GM21360 (cell line): ENCODE measurements at regions not wholly inside any gene's neighbourhood (a gene's known extent, or its start where the extent isn't known, plus 50 kb on each side); places are given as distances from the start of the nearest gene placed in this dataset.

ENCODE experiments used
- ATAC-seq: cut with Tn5 transposase; IDR thresholded peaks from one replicate; pipeline ENCODE4 v1.9.1; 2021; ENCODE audit warnings: mild to moderate bottlenecking, moderate library complexity; ENCODE audit not compliant: unreplicated experiment

DNA sequence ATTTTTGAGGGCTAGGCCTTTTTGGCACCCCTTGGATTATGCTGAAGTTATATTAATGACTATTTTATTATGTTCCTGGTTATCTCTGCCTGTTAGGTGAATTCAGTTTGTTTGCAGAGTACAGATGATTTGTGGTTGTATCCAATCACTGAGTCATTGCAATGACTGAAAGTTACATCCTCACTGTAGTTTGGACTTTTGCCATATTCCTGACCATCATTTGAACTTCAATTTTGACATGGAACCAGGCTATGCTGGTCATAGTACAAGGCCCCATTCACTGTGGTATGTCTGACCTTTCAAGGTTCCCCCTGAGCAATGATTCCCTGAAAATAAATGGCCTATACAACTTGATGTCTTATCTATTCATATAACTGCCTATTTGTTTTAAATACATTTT lies 621.0 kb downstream of the CCER1 start:
- no peak for ATAC-seq

DNA sequence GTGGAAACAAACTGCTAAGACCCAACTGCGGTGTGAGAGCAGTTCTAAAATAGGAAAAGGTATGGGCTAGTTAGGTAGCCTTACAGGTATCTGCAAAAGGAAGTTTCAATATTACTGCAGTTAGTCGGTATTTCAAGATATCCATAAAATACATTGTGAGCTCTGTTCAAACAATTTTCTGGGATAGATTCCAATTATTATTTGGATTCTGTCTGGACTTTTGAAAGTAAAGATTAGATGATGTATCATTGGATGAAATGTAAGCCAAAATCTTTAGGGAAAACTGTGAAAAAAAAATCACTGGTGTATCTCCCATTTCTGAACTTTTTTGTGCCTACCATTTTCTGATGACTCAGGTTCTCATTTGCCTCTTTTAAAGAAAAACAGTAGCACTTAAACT lies 621.6 kb downstream of the CCER1 start:
- no peak for ATAC-seq

DNA sequence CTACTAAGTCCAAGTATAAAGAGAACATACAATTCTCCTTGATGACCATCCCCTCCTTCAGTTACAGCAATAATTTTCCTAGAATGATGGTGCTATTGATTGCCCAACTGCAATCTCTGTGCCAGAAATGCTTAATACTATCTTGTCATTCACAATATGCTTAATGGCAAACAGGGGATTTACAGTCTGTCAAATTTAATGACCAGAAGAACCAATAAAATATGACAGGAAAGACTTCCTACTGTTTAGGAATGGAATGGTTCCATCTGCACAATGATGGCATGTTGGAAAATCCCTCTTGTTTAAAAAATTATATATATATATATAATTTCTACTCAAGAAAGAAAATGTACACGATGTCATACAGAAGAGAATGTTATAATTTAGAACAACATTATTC lies 623.2 kb downstream of the CCER1 start:
- no peak for ATAC-seq

DNA sequence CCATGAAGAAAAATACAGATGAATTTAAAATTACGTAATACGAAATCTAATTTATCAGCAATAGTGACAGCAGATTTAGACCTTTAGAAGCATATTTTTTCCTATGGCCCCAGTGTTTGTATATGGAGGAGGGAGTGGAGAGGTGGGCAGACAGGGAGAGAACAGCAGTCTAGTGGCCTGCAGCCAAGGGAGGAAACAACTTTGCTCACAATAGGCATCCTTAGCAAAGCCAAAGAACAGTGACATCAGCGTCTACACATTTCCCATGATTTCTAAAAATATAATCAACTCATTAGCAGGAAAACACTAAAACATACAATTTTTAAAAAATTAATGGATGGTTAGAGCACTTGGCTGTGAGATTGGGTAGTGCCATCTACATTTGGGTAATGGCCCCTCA lies 622.6 kb upstream of the ATP2B1 start:
- ATAC-seq = no peak

DNA sequence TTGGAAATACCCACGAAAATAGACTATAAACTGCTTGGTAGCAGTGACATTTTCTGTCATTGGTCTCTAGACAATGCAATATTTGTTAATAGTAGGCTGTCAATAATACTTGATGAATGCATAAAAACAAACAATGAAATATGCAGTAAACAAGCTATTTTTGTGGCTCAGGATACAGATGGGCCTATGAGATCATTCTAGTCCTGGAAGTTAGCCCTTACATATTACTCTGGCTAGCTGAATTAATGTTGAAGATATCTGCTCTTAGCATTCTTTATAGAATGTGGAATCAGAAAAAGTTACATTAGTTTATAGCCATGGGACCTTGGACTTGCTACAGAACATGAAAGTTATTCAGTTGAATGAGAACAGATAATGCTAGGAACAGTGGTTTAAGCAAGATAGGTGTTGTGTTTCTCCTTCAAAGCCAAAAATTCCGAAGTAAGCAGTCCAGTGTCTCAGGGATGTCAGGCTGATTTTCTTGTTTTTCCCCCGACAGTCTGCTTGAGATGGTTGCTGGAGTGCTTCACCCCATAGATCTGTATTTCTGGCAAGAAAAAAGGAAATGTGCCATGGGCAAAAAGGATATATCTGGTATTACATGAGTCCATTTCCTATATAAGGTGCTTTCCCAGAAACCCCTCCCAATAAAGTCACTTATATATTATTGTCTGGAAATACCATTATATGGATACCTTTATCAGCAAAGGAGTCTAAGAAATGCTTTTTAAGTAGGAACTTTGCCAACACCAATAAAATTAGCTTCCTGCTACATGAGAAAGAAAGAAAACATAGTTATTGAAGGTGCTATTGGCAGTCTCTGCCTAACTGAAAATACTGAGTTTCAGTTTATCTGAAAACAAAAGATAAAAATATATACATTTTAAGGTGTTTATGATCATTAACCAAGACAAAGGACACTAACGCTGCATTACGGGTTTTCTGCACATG lies 619.4 kb upstream of the ATP2B1 start:
- no peak for ATAC-seq

DNA sequence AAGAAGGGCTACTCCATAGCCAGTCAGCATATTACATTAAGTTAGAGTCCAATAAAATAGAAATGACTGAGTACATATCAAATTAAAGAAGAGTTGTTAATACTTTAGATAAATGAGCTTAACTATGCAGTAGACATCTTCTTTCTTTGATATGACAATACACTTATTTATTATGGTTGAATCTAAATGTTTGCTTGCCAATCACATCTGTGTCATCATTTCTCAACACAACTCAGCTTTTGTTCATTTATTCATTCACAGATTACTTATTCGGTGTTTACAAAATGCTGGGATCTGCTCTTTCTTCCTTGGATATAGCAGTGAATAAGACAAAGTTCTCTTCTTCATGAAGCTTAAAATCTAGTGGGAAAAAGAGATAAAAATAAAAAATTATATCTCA lies 614.6 kb upstream of the ATP2B1 start:
- ATAC-seq = no peak

DNA sequence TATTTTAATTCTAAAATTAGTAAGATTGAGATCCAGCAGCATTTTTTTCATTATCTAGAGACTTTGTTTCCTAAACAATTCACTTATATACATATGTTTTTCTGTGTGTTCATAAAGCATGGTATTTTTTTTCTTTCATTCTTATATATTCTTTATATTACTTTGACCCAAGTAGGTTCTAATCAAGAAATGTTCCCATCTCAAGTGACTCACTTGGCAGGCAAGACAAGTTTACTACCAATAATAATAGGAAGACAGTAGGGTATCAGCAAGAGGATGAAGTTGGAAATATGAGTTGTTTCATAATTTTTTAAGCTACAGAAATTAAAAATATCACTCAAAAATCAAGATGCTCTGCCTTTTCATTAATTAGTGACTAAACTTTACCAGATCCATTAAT lies 613.4 kb upstream of the ATP2B1 start:
- no peak for ATAC-seq

DNA sequence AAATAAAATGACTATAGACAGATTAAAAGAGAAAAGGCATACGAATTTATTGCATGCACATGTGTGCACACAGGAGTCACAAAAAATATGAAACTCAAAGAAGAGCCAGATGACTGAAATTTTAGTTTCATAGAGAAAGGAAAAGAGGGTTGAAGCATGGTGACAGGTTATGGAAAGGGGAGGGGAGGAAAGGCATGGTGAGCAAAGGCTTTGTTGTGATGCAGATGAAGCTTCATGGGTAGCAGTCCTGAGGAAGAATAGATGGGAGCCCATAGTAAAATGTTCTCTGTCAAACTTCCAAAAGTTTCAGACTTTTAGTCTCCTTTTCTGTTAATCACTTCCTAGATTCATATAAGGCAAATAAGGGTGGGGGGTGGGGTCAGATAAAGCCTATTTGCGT lies 612.7 kb upstream of the ATP2B1 start:
- ATAC-seq = no peak

DNA sequence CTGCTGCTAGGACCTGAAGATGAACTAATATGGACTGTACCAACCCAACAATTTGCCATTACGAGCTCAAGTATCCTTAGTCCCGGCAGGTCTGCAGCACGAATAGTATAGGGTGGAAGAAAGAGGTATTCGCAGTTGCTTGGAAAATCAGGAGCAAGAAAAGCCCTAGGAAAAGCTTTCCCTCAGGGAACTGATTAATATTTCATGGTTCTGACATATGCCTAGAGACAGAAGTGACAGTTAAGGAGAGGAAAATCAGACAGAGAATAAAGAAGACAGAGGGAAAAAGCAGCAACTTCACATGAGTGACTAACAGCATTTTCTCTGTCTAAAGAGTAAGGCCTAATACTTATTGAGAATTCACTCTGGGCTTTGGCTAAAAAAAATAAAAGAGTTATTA lies 602.9 kb upstream of the ATP2B1 start:
- no peak for ATAC-seq

DNA sequence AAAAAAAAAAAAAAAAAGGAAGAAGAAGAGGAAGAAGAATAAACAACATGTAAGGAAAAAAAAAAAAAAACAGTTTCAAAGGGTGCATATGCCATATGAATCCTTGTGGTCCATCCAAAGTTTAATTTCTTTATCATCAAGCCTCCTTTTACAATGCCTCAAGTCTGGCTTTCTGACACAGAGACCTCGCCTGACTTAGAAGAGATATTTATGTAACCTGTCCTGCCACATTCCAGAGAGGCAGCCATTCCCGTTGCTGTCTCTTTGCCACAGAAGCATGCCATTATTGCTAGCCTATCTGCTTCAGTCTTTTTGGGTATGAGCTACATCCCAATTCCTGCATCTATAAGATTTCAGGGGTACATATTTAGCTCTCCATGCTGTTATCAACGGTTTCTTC lies 596.7 kb upstream of the ATP2B1 start:
- no peak for ATAC-seq

DNA sequence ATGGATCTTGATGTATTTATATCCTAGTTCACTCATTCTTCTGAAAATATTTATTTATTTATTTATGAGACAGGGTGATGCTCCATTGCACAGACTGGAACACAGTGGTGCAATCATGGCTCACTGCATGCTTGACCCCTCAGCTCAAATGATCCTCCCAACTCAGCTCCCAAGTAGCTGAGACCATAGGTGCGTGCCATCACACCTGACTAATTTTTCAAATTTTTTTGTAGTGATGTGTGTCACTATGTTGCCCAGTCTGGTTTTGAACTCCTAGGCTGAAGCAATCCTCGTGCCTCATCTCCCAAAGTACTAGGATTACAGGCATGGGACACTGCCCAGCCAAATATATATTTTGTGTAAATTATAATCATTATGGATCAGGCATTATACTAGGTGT lies 595.6 kb upstream of the ATP2B1 start:
- no peak for ATAC-seq

DNA sequence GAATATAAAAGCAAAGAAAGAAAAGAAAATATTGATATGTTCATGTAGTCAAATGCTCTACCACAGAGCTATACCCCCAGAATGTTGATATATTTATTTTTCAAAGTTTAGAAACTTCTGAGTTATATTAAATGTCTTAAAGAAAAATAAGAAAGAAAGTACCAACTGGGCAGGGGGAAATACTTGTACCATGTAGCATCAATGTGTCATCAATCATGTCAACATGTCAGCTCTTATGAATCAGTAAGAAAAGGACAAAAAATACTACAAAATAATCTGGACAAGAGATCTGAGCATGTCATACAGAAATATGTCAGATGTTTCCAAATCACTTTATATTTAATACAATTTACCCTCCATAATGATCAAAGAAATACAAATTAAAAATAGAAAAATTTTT lies 595.1 kb upstream of the ATP2B1 start:
- no peak for ATAC-seq

DNA sequence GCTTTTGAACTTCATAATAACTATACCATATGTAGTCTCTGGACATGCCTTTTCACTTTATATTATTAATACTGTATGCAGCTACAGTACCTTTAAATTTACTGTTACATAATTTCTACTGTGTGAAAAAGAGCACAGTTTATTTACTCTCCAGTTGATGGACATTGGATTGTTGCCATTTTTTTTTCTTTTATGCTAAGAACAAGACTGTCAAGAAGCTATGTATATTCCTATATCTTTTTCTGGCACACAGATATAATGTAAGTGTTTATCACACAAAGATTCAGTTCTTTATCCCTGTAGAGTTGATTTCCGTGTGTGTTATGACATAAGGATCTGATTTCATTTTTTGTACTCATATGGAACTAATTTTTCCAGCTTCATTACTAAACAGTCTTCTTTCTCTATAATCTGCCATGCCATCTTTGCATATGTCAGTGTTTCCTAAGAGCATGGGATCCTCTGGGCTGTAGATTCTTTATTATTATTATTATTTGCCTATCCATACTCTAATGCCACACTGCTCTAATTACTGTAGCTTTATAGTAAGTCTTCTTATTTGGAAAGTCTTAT lies 593.0 kb upstream of the ATP2B1 start:
- no peak for ATAC-seq

DNA sequence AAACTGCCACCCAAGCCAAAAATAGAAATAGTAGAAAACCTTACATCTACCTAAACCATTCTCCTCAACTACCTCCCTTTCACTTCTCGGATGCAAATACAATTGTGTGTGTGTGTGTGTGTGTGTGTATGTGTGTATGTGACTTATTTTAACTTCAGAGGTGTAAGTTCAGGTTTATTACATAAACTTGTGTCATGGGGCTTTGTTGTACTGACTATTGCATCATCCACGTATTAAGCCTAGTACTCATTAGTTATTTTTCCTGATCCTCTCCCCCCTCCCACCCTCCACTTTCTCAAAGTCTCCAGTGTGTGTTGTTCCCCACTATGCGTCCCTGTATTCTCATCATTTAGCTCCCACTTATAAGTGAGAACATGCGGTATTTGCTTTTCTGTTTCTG lies 592.5 kb upstream of the ATP2B1 start:
- no peak for ATAC-seq

DNA sequence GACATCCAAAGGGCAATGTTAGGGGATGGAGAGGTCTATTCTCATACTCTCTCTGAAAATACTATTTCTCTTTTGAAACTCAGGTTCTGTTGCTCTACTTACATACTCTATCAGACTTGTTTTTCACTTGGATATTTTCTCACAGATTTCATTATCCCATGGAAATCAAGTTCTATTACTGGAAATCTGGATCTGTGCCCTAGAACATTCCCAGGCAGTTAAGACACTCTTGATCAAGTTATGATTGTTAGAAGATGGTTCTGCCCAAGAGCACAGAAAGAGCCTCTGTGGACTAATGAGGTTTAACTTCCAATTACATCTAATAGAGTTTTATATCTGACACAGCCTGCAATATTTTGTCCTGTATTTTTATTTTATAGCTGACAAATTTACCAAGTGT lies 591.0 kb upstream of the ATP2B1 start:
- peak; percentile 15 for ATAC-seq

DNA sequence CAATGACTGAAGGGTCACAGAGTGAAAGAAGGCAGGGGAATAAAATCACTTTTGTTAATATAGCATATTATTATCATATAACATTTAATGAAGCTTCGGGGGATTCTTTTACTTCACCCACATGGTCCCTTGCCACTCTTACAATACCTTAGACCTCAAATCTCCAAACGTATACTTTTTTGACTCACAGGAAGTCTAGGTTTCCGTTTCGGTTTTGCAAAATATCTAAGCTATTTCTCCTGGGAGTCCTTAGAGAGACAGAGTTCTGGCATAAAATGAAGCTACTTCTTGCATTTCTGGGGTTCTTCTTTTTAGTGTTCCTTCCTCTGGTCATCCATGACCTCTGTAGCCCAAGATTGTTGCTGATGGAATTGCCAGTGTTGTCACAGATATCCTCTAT lies 590.5 kb upstream of the ATP2B1 start:
- peak; percentile 95 for ATAC-seq

DNA sequence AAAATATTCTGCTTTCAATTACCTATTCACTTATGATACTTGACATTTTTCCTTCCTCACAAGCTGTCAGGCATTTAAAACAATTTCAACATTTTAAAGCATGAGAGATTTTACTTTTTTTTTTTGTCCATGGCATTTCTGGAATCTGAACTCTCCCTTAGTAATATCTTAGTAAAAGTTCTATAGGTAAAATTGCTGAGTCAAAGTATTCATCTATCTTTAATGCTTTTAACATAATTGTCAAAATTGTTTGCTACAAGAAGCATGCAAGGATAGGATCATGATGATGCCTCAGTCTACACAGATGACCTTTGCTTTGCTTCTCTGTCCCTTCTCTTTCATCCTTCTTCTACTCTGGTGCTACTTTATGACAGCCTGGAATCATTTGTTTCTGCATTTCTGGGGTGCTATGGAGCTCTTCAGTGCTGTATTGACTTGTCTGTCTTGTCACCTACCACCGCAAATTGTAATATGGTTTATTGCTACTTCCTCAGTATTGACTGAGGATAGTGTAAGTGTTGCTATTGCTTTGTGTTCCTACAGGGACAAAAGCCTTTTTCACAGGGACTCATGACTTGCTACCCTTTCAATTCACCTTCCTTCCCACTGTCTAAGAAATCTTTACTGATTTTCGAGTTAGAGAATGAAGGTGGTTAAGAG lies 589.8 kb upstream of the ATP2B1 start:
- no peak for ATAC-seq

DNA sequence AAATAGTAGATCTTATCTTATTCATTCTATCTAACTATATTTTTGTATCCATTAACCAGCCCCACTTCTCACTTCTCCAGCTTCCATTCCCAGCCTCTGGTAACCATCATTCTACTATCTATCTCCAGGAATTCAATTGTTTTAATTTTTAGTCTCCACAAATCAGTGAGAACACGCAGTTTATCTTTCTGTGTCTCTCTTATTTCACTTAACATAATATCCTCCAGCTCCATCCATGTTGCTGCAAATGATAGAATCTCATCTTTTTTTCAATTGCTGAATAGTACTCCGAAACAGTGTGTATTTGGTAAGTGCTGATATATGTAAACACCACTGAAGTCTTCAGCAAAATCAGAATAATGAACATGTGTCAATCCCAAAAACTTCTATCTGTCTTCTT lies 587.2 kb upstream of the ATP2B1 start:
- no peak for ATAC-seq

DNA sequence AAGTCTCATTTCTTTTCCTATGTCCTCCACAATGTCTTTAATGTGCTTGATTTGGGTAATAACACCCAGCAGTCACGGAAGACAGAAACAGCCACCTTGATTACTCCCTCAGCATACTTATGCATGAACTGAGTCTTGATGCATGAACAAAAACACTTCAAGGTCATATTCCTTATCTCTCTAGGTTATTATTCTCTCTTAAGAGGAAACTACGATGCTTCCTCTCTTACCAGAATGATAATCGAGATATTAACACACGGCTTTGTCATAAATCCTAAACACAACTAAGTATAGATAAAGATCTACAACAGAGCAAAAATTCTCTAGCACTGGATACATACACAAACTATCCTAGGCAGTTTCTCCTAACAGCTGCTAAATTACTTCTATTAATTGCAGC lies 583.5 kb upstream of the ATP2B1 start:
- no peak for ATAC-seq

DNA sequence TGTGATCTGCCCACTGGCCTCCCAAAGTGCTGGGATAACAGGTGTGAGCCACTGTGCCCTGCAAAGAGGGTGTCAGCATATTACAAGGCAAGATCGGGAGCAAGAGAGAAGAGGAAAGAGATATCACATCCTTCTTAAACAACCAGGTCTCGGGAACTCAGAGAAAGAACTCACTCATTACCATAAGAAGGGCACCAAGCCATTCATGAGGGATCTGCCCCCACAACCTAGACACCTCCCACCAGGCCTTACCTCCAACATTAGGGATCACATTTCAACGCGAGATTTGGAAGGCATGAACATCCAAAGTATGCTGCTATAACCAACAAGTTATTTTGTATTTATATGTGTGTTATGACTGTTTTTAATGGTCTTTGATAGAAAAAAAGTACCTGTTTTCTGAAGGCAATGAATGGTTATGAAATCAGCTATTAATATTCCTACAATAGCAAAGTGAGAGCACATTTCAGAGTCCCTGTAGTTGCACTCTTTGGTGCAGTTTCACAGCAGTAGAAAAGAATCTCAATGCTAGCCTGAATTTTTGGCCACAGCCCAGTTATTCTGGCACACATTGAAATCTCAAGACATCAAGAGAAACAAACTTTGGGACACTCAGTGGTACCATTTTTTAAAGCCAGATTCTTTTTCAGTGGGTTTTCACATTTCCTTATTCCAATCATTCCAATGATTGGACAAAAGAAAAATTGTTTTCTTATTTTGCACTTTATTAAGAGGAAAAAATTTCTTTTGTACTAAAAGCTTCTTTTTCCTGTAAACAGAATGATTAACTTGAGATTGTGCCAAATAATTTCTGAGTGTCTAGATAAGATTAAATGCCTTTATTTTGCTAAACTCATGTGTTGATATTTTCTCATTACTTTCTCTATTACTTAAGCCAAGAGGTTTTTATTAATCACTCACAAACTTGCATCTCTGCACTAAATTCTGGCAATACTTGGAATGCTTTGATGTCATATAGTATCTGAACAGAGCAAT lies 582.6 kb upstream of the ATP2B1 start:
- ATAC-seq = no peak

DNA sequence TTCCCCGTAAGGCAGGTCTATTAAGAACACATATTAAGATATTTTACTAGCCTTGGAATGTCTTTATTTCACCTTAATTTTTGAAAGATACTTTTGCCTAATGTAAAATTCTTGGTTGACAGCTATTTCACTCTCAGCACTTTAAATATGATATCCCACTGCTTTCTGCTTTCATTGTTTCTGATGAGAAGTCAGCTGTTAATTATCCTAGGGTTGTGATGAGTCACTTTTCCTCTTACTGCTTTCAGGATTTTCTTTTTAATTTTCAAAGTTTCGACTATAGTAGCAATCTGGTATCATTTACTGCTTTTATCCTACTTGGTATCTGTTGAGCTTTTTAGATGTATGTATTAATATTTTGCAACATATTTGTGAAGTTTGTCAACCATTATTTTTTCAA lies 578.9 kb upstream of the ATP2B1 start:
- ATAC-seq = no peak
